KOPT-K1 (cell line): ENCODE measurements at regions not wholly inside any gene's neighbourhood (a gene's known extent, or its start where the extent isn't known, plus 50 kb on each side); places are given as distances from the start of the nearest gene placed in this dataset.

ENCODE experiments used
- H3K27ac ChIP-seq: fragments of 200-600 bp; sonication (generic); 2 replicates; pipeline ENCODE4 v1.5.1; 2016; ENCODE audit warnings: antibody characterized with exemption, mild to moderate bottlenecking, low read depth, low read length; ENCODE audit not compliant: poor library complexity, severe bottlenecking
- H3K36me3 ChIP-seq: fragments of 200-600 bp; sonication (generic); 2 replicates; pipeline ENCODE4 v1.5.1; 2017; ENCODE audit warnings: antibody characterized with exemption, mild to moderate bottlenecking, low read length, moderate library complexity; ENCODE audit not compliant: insufficient read depth
- H3K9me3 ChIP-seq: fragments of 200-600 bp; sonication (generic); 2 replicates; pipeline ENCODE4 v1.5.1; 2017; ENCODE audit warnings: antibody characterized with exemption, low read length, mild to moderate bottlenecking; ENCODE audit not compliant: insufficient read depth, poor library complexity, severe bottlenecking

- Histone ChIP-seq H3K36me3 (no peaks in the 10 kb centered on the region), H3K27ac (no peak overlapping the region), H3K9me3 (no peaks in the 10 kb centered on the region)
These were observed 360.7 kb upstream of the CHD6 start for GRCh38 chr20:41978875-41979274.

DNA sequence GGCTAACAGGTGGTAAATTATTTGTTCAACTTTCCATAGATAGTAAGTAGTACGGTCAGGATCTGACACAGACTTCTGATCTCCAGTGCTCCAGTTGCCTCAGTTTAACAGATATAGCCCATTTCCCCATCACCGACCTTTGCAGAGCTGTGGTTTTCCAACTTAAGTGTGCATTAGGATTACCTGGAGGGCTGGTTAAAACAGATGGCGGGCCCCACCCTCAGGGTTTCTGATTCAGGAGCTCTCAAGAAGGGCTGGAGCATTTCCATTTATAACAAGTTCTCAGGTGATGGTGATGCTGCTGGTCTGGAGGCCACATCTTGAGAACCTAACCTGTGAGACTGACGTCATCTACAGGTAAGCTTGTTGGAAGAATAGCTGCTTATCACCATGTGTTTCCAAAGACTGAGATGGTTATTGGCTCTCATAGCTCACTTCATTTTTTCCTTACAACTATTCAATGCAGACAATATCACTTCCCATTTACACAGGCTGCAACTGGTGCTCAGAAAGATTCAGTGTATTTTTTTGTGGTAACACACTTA, 360.1 kb upstream of the CHD6 start:
- Histone ChIP-seq H3K36me3 (no peaks in the 10 kb centered on the region), H3K27ac (no peak overlapping the region), H3K9me3 (no peaks in the 10 kb centered on the region)

DNA sequence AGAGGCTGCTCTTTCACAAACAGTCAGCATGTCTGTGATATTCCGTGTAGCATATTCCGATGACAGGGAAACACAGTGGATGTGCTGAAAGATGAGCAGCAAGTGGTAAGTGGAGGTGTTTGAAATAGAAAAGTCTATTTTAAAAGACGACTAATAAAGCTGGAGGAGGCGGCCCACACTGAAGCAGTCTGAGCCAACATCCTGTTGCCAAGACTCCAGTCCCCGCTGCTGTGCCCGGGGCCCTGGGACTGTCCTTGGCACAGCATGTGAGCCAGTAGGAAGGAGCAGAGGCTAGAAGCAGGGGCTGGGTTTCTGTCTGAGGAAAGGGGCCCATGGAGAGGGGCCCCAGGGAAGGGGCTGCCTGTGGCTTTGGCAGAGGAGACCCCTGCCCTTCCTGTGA, 351.5 kb upstream of the CHD6 start:
- Histone ChIP-seq H3K36me3 (no peaks in the 10 kb centered on the region), H3K27ac (no peak overlapping the region)

DNA sequence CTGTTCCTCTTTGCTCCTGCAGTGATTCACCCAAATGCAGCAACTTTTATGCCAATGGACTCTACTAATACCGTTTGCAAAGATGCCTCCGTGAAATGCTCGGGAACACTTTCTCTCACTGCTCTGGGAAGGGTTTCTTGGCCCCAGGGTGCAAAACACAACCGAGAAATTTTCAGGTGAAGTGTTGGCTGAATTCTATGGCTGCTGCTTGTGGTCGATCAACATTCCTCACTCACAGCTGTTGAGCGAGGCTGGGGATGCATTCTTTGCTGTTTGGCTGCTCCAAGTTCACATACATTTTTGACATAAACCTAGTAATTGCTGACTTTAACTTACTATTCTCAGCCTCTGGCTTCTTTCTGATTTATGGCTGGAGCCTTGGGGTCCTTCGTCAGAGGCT, 342.0 kb upstream of the CHD6 start:
- no peaks in the 10 kb centered on the region for H3K36me3 ChIP-seq
- no peaks in the 10 kb centered on the region for H3K9me3 ChIP-seq
- H3K27ac ChIP-seq: no peak overlapping the region

More for the DNA sequence above, 351.5 kb upstream of the CHD6 start:
- H3K9me3 ChIP-seq: no peaks in the 10 kb centered on the region

- H3K27ac ChIP-seq: no peak overlapping the region
- no peaks in the 10 kb centered on the region for H3K36me3 ChIP-seq
- H3K9me3 ChIP-seq: no peaks in the 10 kb centered on the region
These were observed 340.2 kb upstream of the CHD6 start for GRCh38 chr20:41958391-41958790.

- H3K27ac ChIP-seq: no peak overlapping the region
- no peaks in the 10 kb centered on the region for H3K9me3 ChIP-seq
- H3K36me3 ChIP-seq: no peaks in the 10 kb centered on the region
These were observed 338.3 kb upstream of the CHD6 start for GRCh38 chr20:41956338-41957074.

DNA sequence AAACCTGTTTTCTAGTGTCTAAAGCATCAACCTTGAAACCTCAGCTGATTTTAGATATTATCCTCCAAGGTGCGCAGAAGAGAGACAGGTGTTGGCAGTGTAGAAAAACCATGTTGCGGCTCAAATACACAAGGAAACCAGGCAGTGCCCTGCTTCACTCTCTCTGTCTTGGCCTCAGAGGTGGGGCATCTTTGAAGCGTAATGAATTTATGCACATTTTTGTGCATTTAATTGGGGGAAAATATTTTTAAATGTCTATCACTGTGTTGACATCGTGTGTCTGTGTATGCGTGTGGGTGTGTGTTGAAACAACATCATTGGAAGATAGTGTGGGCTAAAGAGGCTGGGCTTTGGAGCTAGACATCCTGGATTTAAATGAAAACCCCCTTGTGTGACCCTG, 334.0 kb upstream of the CHD6 start:
- Histone ChIP-seq H3K36me3 (no peaks in the 10 kb centered on the region), H3K9me3 (no peaks in the 10 kb centered on the region), H3K27ac (no peak overlapping the region)

- no peak overlapping the region for H3K27ac ChIP-seq
- no peaks in the 10 kb centered on the region for H3K9me3 ChIP-seq
- no peaks in the 10 kb centered on the region for H3K36me3 ChIP-seq
These were observed 333.4 kb upstream of the CHD6 start for GRCh38 chr20:41951615-41952014.

GRCh38 chr20:41939659-41940058, 321.5 kb upstream of the CHD6 start:
- H3K9me3 ChIP-seq: no peaks in the 10 kb centered on the region
- no peak overlapping the region for H3K27ac ChIP-seq
- no peaks in the 10 kb centered on the region for H3K36me3 ChIP-seq

GRCh38 chr20:41938353-41938752, 320.2 kb upstream of the CHD6 start:
- Histone ChIP-seq H3K27ac (no peak overlapping the region), H3K9me3 (no peaks in the 10 kb centered on the region), H3K36me3 (no peaks in the 10 kb centered on the region)

- no peaks in the 10 kb centered on the region for H3K9me3 ChIP-seq
- H3K27ac ChIP-seq: no peak overlapping the region
- H3K36me3 ChIP-seq: no peaks in the 10 kb centered on the region
These were observed 317.1 kb upstream of the CHD6 start for GRCh38 chr20:41935259-41935791.

- Histone ChIP-seq H3K9me3 (no peaks in the 10 kb centered on the region), H3K36me3 (no peaks in the 10 kb centered on the region), H3K27ac (no peak overlapping the region)
These were observed 314.3 kb upstream of the CHD6 start for GRCh38 chr20:41932431-41932830.

DNA sequence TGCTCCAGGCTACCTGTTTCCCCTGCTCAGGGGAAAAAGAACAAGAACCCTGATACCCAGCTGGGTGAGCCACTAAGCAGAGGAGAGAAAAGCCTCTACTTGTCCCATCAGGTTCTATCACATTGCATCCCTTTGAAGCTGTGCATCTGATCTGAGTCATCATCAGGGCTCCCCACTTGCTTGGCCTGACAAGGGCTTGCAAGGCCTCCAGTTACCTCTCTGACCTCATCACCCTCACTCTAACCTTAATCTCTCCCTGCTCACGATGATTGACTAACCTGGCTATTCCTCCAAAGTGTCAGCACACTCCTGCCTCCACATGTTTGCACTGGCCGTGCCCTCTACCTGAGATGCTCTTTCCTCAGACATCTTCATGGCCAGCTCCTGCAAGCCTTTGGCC, 309.5 kb upstream of the CHD6 start:
- Histone ChIP-seq H3K27ac (no peak overlapping the region), H3K9me3 (no peaks in the 10 kb centered on the region), H3K36me3 (no peaks in the 10 kb centered on the region)

GRCh38 chr20:41927189-41927588, 309.0 kb upstream of the CHD6 start:
- Histone ChIP-seq H3K27ac (no peak overlapping the region), H3K9me3 (no peaks in the 10 kb centered on the region), H3K36me3 (no peaks in the 10 kb centered on the region)

GRCh38 chr20:41925476-41925875, 307.3 kb upstream of the CHD6 start:
- Histone ChIP-seq H3K27ac (no peak overlapping the region), H3K9me3 (no peaks in the 10 kb centered on the region), H3K36me3 (no peaks in the 10 kb centered on the region)

DNA sequence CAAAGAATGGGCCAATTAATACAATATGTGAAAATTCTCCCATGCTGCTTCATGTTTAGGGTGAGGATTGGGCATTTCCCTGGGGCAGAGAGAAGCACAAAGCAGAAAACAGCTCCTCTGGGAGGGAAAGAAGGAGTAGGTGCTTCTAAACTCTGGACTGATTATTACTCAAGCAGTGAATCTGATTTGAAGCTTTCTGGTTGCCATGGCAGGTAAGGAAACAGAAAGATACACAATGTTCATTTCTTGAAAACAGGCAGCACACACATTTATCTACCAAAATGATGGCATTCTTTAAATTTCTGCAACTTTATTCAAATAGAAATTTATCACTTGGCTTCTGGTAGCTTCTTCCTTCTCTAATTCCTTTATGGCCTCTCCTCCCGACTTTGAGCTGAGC, 305.4 kb upstream of the CHD6 start:
- Histone ChIP-seq H3K9me3 (no peaks in the 10 kb centered on the region), H3K36me3 (no peaks in the 10 kb centered on the region), H3K27ac (no peak overlapping the region)
